ENCODE measurements at regions not wholly inside any gene's neighbourhood (a gene's known extent, or its start where the extent isn't known, plus 50 kb on each side); places are given as distances from the start of the nearest gene placed in this dataset.

GRCh38 chr7:106542550-106543220 is 118.3 kb downstream of the CCDC71L start:
- Histone ChIP-seq H3K27ac (ENCODE audit: low read depth, low read length) (peak overlapping the region; percentile 79), H3K4me3 (ENCODE audit: low read depth, low read length) (no peak overlapping the region), H3K9me3 (ENCODE audit: control insufficient read depth, insufficient read depth, low read length) (no peaks in the 10 kb centered on the region), H3K27me3 (ENCODE audit: control insufficient read depth, insufficient read depth, low read length) (no peaks in the 10 kb centered on the region)
- ChIA-PET CTCF (interaction anchor here (0.6 to 4.2 kb wide), 62 partner anchors 9 to 1199 kb away, joined by 3 to 73 read pairs (median 4); partner anchors contain the start of gene CCDC71L), POLR2A (interaction anchor here (0.7 to 0.9 kb wide), 4 partner anchors 66 to 257 kb away, joined by 3 to 5 read pairs (median 3); partner anchors contain the start of genes CCDC71L and NAMPT)
- DNase-seq (ENCODE audit: low read depth, low spot score): peak; percentile 80
- TF ChIP-seq, protein P1, sequence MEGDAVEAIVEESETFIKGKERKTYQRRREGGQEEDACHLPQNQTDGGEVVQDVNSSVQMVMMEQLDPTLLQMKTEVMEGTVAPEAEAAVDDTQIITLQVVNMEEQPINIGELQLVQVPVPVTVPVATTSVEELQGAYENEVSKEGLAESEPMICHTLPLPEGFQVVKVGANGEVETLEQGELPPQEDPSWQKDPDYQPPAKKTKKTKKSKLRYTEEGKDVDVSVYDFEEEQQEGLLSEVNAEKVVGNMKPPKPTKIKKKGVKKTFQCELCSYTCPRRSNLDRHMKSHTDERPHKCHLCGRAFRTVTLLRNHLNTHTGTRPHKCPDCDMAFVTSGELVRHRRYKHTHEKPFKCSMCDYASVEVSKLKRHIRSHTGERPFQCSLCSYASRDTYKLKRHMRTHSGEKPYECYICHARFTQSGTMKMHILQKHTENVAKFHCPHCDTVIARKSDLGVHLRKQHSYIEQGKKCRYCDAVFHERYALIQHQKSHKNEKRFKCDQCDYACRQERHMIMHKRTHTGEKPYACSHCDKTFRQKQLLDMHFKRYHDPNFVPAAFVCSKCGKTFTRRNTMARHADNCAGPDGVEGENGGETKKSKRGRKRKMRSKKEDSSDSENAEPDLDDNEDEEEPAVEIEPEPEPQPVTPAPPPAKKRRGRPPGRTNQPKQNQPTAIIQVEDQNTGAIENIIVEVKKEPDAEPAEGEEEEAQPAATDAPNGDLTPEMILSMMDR (IDR thresholded peaks at IDR 0.05; ENCODE audit: low read depth, low read length): peak; percentile 78

DNA sequence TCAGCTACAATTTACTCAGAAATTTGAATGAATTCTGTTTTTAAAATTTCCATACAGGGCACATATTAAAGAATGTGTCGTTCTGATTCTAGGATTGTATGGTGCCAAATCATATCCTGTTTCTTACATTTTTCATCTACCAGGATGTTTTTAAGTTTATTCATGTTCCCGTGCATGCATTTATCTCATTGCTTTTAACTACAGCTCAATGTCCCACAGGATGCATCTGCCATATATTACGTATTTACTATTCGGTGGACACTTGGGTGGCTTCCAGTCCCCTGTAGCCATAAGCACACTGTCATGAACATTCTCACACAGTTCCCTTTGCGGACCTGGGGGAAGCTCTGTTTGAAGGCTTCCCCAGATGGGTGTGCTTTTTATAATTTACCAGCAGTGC is 122.3 kb downstream of the CCDC71L start:
- ChIA-PET CTCF (interaction anchor here (0.6 to 0.9 kb wide), 2 partner anchors 199 to 647 kb away, joined by 3 read pairs; no protein-coding TSS in a partner anchor), POLR2A (no interaction called here)
- no peak overlapping the region for H3K27ac ChIP-seq (ENCODE audit: low read depth, low read length)
- TF ChIP-seq, protein P1 (IDR thresholded peaks at IDR 0.05; ENCODE audit: low read depth, low read length): no peak
- no peaks in the 10 kb centered on the region for H3K27me3 ChIP-seq (ENCODE audit: control insufficient read depth, insufficient read depth, low read length)
- H3K4me3 ChIP-seq (ENCODE audit: low read depth, low read length): no peak overlapping the region
- H3K9me3 ChIP-seq (ENCODE audit: control insufficient read depth, insufficient read depth, low read length): no peaks in the 10 kb centered on the region
- DNase-seq (ENCODE audit: low read depth, low spot score): no peak

DNA sequence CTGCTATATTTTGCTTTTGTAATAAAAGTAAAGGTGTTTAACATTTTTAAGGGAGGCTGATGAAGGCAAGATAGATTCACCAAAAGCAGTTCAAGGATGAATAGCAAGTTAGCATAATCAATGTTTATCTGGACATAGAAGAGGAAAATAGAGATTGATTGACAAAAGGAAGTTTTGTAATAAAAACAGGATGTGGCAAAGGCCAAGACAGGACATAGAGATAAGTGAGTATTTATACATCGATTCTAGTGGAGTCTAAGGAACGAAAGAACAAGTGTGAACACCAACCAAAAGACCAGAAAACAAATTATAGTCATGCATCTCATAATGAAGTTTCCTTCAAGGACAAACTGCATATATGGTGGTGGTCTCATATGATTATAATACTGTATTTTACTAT is 123.8 kb downstream of the CCDC71L start:
- Histone ChIP-seq H3K9me3 (ENCODE audit: control insufficient read depth, insufficient read depth, low read length) (no peaks in the 10 kb centered on the region), H3K27me3 (ENCODE audit: control insufficient read depth, insufficient read depth, low read length) (no peaks in the 10 kb centered on the region), H3K27ac (ENCODE audit: low read depth, low read length) (no peak overlapping the region), H3K4me3 (ENCODE audit: low read depth, low read length) (no peak overlapping the region)
- no peak for DNase-seq (ENCODE audit: low read depth, low spot score)
- TF ChIP-seq, protein P1 (IDR thresholded peaks at IDR 0.05; ENCODE audit: low read depth, low read length): no peak
- ChIA-PET POLR2A (no interaction called here), CTCF (no interaction called here)

- TF ChIP-seq, protein P1 (IDR thresholded peaks at IDR 0.05; ENCODE audit: low read depth, low read length): no peak
- no peak for DNase-seq (ENCODE audit: low read depth, low spot score)
- no peak overlapping the region for H3K27ac ChIP-seq (ENCODE audit: low read depth, low read length)
- no peak overlapping the region for H3K4me3 ChIP-seq (ENCODE audit: low read depth, low read length)
- H3K27me3 ChIP-seq (ENCODE audit: control insufficient read depth, insufficient read depth, low read length): no peaks in the 10 kb centered on the region
- no peaks in the 10 kb centered on the region for H3K9me3 ChIP-seq (ENCODE audit: control insufficient read depth, insufficient read depth, low read length)
- CTCF ChIA-PET: interaction anchor here (0.8 kb wide), 1 partner anchor 200 kb away, joined by 3 read pairs; no protein-coding TSS in a partner anchor
- POLR2A ChIA-PET: no interaction called here
Measured at GRCh38 chr7:106536079-106536478, 124.9 kb downstream of the CCDC71L start.

- no peak for DNase-seq (ENCODE audit: low read depth, low spot score)
- POLR2A ChIA-PET: no interaction called here
- CTCF ChIA-PET: no interaction called here
- no peak overlapping the region for H3K27ac ChIP-seq (ENCODE audit: low read depth, low read length)
- TF ChIP-seq, protein P1 (IDR thresholded peaks at IDR 0.05; ENCODE audit: low read depth, low read length): no peak
- no peak overlapping the region for H3K4me3 ChIP-seq (ENCODE audit: low read depth, low read length)
- no peaks in the 10 kb centered on the region for H3K27me3 ChIP-seq (ENCODE audit: control insufficient read depth, insufficient read depth, low read length)
- no peaks in the 10 kb centered on the region for H3K9me3 ChIP-seq (ENCODE audit: control insufficient read depth, insufficient read depth, low read length)
Measured at GRCh38 chr7:106535234-106535932, 125.6 kb downstream of the CCDC71L start.

Data from AG04450 (cell line).